Stromal cell of bone marrow (primary cell): ENCODE measurements at regions not wholly inside any gene's neighbourhood (a gene's known extent, or its start where the extent isn't known, plus 50 kb on each side); places are given as distances from the start of the nearest gene placed in this dataset.
"Not testable (repeated sequence)": the region's sequence is repeated elsewhere in the genome, so short reads cannot be mapped to it uniquely, and the experiment has no call there.

Experiments
- DNase-seq: peaks from one replicate; pipeline ENCODE4 v3.0.0-alpha.2; 2012; ENCODE audit warnings: low read depth

DNA sequence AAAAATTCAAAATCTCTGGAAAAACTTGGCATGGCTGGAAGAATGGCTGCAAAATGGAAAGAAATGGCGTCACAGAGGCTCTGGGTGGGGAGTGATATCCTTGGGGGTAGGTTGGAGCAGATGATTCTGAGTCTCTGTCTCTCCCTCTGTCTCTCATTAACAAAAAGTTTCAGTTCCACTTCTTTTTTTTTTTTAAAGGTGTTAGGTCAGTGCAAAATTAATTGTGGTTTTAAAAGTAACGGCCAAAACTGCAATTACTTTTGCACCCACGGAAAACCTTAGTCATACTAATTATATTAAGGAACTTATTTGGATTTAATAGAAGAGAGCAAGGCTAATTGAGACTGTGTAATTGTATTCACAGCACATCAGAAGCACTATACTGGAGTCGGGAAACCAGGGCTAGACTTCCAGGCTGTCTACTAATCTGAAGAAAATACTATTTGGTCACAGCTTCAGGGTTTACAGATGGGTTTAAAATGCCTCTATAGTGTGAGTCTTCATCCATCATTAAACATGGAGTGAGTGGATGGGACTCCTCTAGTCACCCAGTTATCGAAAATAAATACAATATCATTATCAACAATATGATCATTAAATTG, 289.1 kb upstream of the PLD5 start:
- DNase-seq, result no peak

GRCh38 chr1:242811092-242811840, 286.8 kb upstream of the PLD5 start:
- DNase-seq, result no peak

DNA sequence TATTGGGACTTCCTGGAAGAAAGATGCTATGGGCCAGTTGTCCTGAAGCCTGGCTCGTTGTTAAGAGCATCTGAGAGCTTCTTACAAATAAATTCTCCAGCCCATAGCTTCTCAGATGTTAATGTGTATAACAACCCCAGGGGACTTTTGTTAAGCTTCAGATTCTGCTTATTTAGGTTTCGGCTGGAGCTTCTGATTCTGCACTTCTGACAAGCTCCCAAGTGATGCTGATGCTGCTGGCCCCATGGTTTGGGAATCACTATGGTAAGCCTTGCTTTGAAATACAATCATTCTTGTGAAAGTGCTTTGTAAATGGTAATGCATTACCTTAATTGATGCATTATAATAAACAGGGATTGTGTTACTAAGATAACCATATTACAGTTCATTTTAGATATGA, 281.8 kb upstream of the PLD5 start:
- DNase-seq, result no peak

DNA sequence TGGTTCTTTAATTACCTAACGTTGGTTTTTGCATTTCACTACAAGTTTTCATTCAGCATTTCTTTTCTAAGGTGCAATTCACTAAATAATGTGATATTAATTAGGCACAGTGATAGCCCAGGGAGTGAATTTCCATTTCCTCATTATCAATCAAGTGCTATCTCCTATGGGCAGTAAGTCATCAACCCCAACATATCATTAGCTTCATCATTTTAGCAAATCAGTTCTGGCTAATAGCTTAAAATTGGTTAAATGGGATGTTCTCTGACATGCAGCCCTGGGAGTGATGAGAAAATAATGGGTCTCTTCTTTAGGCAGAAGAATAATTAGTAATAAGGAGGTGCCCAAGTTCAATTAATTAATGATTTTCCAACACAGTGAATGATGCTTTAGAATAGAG, 280.9 kb upstream of the PLD5 start:
- DNase-seq, result not testable (repeated sequence)

GRCh38 chr1:242802973-242803372, 278.5 kb upstream of the PLD5 start:
- DNase-seq, result no peak

DNA sequence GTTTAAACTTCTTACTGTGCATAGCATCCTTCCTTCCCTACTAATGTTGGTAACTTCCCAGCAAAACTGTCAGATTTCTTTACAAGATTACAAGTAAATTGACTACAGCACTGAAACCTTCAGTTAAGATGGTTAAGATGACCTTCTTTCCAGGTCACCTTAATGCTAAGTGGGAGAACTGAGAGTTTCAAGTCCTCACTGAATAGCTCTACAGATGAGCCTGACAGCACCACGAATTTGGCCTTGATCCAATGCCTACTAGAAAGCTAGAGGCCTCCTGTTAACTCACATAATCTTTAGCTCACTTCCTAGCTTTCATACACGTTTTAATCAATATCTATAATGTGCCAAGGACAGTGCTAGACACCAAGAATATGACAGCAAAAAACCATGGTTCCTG, 276.0 kb upstream of the PLD5 start:
- no peak for DNase-seq

DNA sequence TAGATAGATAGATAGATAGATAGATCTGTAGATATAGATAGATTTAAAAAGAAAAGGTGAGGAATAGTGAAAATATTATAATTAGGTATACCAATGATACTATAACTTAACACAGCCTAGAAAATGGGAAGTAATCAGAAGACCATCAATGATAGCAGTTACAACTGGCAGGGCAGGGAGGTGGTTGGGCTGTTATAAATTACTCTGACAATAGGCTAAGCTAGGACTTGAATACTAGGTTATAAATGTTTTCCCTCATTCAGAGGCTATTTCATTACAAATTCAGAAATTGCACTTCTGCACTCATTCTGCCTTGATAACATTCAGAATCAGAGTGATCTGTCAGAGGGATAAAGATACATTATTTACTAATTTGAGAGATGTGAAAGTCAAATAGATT, 273.4 kb upstream of the PLD5 start:
- no peak for DNase-seq

GRCh38 chr1:242788771-242789170, 264.3 kb upstream of the PLD5 start:
- DNase-seq, result no peak

GRCh38 chr1:242787968-242788367, 263.5 kb upstream of the PLD5 start:
- no peak for DNase-seq

- DNase-seq, result peak; percentile 4
Observed at GRCh38 chr1:242784807-242785206, 260.3 kb upstream of the PLD5 start.

DNA sequence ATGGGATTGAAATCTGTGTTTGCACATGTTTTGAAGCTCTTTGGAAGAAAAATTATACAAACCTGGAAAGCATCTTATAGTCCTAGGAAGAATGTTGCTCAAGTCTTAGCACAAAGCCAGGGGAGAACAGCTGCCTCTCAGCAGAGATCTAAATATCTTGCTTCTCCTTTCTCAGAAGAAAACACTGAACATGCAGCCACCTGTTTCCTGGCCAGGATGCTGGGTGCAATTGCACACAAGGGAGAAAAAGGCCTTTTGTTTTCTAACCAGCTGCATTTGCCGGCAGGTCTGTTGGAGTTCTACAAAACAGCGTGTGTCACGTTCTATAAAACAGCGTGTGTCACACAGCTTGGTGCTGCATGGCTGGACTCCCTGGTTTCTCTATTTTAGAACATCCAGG, 259.6 kb upstream of the PLD5 start:
- DNase-seq, result no peak

DNA sequence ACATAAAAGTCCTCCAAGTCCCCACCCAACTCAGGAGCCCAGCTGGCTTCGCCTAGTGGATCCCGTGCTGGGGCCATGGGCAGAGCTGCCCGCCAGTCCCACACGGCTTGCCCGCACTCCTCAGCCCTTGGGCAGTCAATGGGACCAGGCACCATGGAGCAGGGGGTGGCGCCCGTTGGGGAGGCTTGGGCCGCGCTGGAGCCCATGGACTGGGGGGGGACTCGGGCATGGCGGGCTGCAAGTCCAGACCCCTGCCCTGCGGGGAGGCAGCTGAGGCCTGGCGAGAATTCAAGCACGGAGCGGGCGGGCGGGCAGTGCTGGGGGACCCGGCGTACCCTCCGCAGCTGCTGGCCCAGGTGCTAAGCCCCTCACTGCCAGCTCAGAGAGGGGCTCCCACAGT, 249.8 kb upstream of the PLD5 start:
- no peak for DNase-seq

GRCh38 chr1:242770366-242770765, 245.9 kb upstream of the PLD5 start:
- DNase-seq, result no peak

- DNase-seq, result no peak
Observed at GRCh38 chr1:242764161-242764560, 239.7 kb upstream of the PLD5 start.

- DNase-seq, result no peak
Observed at GRCh38 chr1:242761556-242761955, 237.1 kb upstream of the PLD5 start.

GRCh38 chr1:242754926-242755325, 230.4 kb upstream of the PLD5 start:
- DNase-seq, result no peak

DNA sequence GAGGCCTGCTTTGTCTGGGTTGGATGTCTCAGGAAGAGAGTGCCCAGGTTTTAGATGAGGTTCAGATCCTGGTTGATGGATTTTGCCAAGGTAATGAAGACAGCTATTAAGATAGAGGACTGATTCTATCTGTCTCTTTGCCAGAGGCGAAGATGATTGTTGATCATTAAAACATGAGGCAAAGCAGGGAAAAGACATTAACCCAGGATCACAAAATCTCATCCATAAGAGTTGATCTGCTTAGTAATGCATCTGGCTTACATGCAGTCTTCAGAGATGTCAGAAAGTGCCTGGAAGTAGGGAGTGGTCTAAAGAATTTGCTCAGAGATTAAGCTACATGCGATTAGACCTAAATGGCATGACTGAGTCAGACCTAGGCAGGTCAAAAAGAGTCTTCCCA, 229.6 kb upstream of the PLD5 start:
- no peak for DNase-seq

DNA sequence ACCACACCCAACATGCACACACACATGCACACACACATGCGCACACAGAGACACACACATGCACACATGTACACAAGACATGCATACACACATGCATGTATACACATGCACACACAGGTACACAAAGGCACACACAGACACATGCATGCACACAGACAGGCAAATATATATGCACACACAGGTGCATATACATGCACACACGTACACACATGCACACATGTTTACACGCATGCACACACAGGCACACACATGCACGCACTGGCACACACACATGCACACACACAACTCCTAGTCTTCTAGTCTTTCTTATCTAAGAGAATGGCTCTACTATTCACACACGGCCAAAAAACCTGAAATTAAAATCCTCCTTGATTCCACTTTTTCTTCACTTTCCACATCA, 222.7 kb upstream of the PLD5 start:
- DNase-seq, result no peak

DNA sequence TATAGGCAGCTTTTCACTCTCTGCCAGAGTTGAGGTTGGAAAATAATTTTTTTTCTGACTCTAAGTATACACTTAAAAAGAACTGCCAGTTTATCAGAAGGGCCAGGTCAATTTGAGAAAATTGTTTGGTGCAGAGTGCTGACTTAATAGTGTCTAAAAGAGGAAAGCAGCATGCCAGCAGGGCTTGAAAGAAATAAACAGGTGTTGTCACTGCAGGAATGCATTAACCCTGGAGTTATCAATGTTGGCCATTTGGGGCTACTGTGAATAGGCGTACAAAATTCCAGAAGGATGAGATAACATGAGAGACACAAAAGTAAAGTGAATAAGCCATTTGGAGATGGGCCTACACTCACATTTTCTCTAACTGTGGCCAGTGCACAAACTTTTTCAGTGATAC, 220.6 kb upstream of the PLD5 start:
- no peak for DNase-seq

DNA sequence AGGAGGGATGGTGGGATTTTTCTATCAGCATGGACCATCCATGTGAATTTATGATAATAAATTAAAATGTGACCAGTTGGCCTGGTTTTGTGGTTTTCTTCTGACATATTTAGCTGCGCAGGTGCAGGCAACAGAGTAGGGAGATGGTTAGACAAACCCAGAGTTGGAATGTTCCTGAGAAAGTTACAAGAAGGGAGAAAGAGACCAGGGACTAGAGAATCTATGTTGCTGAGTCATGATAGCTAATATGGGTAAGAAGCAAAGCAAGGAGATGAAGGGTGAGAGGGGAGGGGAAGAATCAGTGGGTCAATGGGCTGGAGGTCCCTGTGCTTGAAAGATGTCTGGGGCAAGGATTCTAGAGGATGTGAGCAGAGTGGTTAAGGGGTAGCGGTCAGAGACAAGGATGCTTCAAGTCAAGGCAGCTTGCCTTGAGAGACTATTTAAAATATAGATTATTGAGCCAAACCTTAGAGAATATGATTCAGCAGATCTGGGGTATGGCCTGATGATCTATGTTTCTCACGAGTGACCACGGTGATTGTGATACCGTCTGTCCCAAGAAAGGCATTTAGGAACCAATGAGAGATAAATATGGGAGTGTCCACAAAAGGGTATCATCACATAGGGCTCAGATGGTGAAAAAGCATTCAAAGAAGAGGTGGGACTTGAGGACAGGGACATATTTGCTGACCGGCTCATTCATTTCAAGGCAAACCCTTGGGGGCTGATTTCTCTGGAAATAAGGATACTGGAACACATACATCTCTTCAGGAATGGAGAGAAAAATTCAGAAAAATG, 219.7 kb upstream of the PLD5 start:
- no peak for DNase-seq

DNA sequence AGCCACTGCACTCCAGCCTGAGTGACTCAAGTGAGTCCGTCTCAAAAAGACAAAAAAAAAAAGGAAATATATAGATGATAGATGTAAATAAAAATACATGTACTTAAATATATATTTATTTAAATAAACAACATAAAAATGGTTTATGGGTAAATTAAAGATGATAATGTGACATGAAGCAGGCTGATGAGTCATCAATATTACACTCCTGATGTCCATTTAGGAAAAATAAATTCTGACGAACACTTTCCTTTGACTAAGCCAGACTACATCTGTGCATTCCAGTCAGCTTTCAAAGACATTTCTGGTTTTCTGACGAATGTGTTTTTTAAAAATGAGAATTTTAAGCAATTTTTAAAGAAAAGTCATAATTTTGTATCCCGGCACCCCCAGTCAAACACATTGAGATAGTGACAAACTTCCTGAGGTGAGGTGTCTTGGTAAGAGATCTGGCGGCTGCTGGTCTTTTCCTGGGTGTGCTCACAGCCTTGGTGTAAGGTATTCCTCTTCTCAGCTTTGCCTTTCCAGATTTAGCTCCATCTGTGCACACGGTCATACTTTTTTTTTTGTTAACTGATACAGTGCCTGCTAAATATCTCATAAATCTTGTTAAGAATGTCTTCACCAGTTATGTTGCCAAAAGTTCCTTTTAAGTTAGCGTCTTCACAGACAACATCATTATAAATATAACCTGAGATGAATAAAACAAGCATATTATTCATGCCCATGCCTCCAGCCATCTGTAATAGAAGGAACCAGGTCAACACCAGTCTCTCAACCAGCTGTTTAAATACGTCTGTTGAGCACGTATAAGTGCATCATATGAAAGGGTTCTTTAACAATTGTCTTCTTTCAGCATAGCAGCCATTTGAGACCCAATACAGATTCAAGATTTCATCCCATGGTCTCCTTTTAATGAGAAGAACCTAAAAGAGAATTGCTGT, 214.5 kb upstream of the PLD5 start:
- DNase-seq, result no peak

DNA sequence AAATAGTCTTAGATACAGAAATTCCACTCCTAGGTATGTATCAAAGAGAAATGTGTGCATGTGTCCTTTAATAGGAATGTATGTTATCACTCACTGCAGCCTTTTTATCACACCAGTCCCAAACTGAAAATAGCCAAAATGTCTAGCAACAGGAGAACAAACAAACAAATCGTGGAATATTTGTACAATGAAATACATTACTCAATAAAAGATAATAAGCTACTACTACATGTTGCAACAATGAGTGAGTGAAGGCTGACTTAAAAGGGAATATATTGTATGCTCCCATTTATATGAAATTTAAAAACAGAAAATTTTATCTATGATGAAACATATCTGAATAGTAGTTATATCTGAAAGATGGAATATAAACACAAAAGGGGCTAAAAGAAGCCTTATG, 212.1 kb upstream of the PLD5 start:
- DNase-seq, result no peak
